ENCODE measurements at regions not wholly inside any gene's neighbourhood (a gene's known extent, or its start where the extent isn't known, plus 50 kb on each side); places are given as distances from the start of the nearest gene placed in this dataset.
"Not testable (repeated sequence)": the region's sequence is repeated elsewhere in the genome, so short reads cannot be mapped to it uniquely, and the experiment has no call there.

DNA sequence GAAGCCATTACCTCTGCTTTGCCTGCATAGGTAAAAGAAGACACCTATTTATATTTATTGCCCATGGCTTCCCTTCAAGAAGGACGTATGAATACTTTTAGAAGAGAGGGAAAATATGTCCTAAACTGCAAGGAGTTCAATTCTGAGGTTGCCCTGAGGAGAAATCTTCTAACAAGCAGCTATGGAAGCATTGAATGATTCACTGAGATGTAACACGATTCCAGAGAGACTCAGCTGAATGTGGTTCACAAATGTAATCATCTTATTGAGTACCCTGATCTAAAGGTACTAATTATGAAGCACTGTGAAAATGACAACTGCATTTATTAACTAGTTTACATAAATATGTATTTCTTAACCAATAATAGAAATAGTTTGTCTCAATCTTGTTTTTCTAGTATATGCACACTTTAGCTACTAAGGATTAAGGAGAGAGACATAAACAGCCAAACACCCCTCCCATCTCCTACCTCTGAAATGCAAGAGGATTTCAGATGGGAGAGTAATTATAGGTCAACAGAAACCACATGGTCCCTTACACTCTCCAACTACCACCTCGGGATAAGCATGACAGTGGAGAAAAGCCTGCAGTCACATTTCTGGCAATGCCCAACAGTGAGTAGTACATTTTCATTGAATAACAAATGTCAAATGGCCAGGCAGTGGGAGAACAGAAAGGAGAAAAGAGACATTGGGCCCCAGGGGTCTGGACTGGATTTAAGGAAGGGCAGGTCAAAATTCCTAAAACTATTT, 506.2 kb upstream of the IL12A start:
- DNase-seq: no peak

DNA sequence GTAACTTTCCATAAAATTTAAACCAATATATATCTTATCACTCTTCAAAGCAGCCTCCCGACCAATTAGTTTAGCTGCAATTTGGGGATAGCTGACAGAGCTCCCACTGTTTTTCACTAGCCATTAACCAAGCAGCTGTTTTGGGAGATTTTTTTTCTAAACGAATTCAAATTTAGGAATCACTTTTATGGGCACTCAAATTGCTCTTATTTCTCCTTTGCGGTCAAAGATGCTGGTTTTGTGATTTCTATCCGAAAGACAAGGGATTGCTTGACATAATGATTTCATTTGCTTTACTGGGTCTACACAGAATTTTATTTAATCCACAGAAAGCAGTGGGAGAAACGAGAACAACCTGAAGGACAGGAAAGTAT, 505.7 kb upstream of the IL12A start:
- no peak for DNase-seq

GRCh38 chr3:159486580-159486979, 502.1 kb upstream of the IL12A start:
- DNase-seq: peak; percentile 24 to 28

GRCh38 chr3:159487304-159487703, 501.3 kb upstream of the IL12A start:
- DNase-seq: no peak

DNA sequence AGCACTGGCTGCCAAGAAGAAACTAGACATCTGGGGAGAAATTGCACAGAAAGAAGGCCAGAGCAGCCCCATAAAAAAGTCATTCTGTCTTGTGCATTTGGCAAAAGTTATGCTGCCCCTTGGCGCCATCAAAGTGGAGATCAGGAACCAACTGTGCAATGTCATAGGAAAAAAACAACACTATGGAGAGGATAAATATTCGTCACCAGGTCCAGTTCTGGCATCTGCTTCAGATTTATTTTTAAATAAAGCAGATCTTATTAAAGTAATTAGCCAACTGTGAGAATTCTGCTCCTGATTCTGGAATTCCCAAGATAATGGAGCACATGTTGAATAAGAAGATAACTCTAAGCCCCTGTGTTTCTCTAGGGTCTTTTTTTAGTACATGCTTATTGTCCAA, 500.0 kb upstream of the IL12A start:
- no peak for DNase-seq

DNA sequence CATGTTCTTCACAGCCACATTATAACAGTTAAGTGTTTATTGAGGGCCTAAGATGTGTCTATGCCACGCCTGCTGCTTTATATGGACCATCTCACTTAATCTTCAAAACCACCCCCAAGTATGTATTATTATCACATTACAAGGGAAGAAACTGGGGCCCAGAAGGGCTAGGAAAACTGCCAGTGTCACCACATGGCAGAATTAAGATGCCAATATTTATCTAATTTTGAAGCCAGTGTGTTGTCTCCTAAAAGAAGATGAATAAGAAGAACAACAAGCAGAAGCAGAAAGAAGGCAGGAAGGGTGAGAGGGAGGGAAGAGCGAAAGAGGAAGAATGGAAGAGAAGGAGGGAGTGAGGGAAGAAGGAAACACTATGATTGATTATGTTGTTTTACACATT, 491.3 kb upstream of the IL12A start:
- no peak for DNase-seq

GRCh38 chr3:159499031-159499793, 489.4 kb upstream of the IL12A start:
- DNase-seq: no peak

DNA sequence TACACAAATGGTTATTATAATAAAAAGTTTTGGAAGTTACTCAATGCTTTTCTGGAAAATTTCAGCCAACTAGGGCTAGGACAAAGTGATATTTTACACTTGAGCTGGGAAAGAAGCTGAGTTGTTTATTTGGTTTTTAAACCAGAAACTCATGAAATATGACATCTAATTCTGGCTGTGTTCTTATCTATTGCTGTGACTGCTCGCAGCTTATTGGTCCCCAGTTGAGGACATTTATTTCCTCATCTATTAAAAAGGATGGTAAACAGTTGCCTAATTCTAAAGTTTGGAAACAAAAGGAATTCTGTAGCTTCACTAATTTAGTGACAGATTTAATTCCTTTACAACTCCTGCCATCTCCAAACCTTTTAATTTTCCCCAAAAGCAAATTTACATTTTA, 487.6 kb upstream of the IL12A start:
- no peak for DNase-seq

DNA sequence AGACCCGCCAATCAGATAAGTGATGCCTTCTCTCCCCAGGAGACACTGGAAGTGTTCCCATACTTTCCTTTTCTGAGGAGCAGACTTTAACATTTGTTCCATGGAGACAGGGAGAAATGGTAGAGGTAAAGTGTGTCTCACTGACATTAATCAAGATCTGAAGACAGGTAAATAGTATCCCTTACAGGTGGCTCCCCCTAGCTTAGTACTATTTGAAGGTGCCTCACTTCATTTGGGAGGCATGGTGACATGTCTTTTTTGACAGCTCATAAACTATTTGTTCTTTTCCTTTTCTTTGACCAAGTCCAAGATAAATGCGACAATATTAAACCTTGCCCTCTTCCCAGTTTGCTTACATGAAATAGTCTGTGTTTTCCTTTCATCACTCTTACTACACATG, 485.6 kb upstream of the IL12A start:
- DNase-seq: no peak

GRCh38 chr3:159510988-159511387, 477.6 kb upstream of the IL12A start:
- DNase-seq: not testable (repeated sequence)

DNA sequence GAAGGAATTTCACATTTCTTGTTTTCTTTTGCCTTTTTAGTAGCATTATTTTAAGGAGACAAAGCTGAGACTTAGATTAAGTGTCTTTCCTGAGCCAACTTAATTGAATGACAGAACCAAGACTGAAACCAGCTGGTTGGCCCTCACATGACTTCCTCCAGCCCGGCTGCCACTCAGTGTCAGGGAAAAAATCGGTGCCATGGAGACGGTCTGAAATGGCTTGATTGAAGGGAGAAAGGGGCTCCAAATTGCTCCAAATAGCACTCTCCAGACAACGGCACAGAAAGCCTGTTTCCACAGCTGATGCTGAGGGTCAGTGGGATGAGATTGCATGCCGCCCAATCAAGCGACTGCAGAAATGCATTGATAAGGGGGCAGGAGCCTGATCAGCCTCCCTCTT, 475.2 kb upstream of the IL12A start:
- DNase-seq: no peak

- no peak for DNase-seq
These were observed 474.7 kb upstream of the IL12A start for GRCh38 chr3:159513867-159514380.

DNA sequence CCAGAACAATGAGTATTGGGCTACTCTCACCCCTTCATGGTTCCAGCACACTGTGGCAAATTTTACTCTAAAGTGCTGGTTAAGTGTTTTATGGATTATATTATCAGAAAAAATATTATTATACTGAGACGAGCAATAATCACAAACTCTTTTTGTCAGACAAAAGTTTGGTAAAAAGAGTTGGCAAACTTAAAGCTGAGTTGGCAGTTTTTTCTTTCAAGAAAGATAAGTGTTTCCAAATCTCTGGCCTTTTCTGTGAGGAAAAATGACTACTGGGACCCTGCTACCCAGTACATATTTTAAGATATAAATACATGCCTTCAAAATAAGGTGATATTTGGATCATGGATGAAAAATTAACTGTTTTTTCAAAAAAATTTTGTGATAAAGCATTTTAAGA, 471.5 kb upstream of the IL12A start:
- DNase-seq: no peak

GRCh38 chr3:159520638-159521037, 468.0 kb upstream of the IL12A start:
- DNase-seq: no peak

GRCh38 chr3:159522276-159522675, 466.4 kb upstream of the IL12A start:
- no peak for DNase-seq

GRCh38 chr3:159528251-159528895, 460.3 kb upstream of the IL12A start:
- DNase-seq: no peak

GRCh38 chr3:159532577-159532976, 456.1 kb upstream of the IL12A start:
- peak; percentile 1 to 6 for DNase-seq

GRCh38 chr3:159534496-159534895, 454.1 kb upstream of the IL12A start:
- no peak for DNase-seq

DNA sequence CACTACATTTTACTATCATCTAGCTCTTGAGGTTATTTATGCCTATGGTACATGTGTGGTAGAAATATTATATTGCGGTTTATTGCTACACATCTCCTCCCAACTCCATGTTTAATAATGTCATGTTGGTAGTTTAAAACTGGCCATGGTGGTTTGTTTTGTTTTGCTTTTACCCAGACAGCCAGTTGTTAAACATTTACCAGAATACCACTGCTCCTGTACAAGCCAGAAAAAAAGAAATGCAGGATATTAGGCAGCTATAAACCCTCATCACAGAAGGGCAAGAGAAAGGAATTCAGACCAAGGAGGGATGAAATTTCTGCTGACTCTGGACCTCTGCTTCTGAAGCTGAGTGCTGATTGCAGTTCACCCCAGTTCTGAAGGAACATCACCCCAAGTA, 451.8 kb upstream of the IL12A start:
- DNase-seq: no peak

DNA sequence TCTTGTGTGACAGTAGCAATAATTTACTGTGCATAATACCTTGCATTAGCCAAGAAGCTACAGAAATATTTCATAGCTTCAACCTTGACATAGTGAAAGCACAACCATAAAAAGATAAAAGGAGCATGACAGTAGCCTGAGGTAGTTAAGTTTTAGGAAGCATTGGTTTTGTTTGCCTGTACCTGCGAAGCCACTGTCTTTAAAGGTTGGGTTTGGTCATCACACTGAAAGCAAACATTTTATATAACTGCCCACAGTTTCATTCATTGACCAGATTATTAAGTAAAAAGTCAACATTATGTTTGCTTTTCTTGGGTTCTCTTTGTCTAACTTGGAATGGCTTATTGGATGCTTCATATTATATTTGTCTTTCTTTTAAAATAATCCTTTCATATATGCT, 450.1 kb upstream of the IL12A start:
- no peak for DNase-seq

DNA sequence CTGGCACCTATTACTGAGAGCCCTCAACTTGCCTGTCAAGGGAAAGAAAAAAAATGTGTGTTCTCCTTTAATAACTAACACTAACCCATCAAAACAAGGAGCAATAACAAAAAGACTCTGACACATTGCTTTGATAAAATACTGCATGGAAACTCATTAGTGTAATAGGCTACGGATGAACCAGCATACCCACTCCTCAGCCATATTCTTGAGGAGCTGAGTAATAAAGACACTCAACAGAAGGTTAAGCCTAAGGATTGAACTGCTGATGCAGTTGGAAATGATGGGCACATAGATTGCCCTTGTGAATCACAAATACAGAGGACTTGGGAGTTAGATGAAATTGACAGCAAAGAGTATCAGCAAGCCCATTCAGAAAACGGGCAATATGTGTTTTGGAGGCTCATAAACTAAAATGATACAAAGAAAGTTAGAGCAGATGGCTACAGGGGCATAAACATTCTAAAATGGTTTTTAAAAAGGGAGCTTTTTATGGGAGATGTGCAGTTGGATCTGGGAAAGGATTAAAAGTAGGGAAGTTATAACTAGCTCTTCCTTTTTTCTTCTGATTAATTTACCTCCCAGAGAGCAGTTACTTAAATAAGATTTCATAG, 447.6 kb upstream of the IL12A start:
- DNase-seq: no peak

- no peak for DNase-seq
These were observed 439.8 kb upstream of the IL12A start for GRCh38 chr3:159548675-159549335.

DNA sequence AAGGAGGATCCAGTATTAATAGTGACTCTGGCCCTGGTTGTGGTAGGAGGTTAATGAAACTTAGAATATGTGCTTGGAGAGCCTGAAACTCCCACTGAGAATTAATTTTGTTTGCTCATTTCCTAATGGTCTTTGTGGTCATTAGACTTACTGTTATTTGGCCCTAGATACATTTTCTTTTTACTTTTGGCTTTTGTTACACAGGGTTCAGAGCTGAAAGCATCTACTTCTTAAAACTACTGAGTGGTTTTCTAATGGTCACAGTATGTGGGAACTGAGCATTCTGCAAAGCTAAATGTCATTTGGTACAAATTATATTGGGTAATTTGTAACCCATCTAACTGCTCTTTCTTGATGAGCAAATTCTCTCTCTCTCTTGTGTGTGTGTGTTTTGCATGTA, 433.4 kb upstream of the IL12A start:
- no peak for DNase-seq

Data from SHP77 (cell line).